Gastroesophageal sphincter (tissue), 4 donors: ENCODE measurements at regions not wholly inside any gene's neighbourhood (a gene's known extent, or its start where the extent isn't known, plus 50 kb on each side); places are given as distances from the start of the nearest gene placed in this dataset.

Experiments
- ATAC-seq: fragments of 150-250 bp; one replicate; pipeline ENCODE4 v1.9.1; 2016; ENCODE audit warnings: mild to moderate bottlenecking, moderate library complexity
- H3K27ac ChIP-seq, 4 donors: fragments of 200-600 bp; sonication (generic) in 3 of 4; 1 replicate in 3 of 4; 2 replicates in 1 of 4; pipeline ENCODE4 v1.5.1; 2016 to 2019
- H3K27me3 ChIP-seq: fragments of 200-600 bp; sonication (generic); one replicate; pipeline ENCODE4 v1.5.1; 2019
- H3K36me3 ChIP-seq, 2 donors: fragments of 200-600 bp; sonication (generic); one replicate each; pipeline ENCODE4 v1.5.1; 2019; ENCODE audit warnings: control low read depth in 1 of 2
- H3K4me1 ChIP-seq, 3 donors: fragments of 200-600 bp; sonication (generic); 1 replicate in 2 of 3; 2 replicates in 1 of 3; pipeline ENCODE4 v1.5.1; 2016 to 2019; ENCODE audit warnings: control low read depth in 2 of 3
- H3K4me3 ChIP-seq, 2 donors: fragments of 200-600 bp; sonication (generic); one replicate each; pipeline ENCODE4 v1.5.1; 2019; ENCODE audit warnings: mild to moderate bottlenecking in 1 of 2, moderate library complexity in 1 of 2
- H3K9me3 ChIP-seq, 3 donors: fragments of 200-600 bp; sonication (generic); one replicate each; pipeline ENCODE4 v1.5.1; 2017 to 2019; ENCODE audit warnings: control low read depth in 2 of 3
- CTCF ChIP-seq, 4 experiments: fragments of 200-600 bp in 2 of 4; fragments of 450-650 bp in 2 of 4; sonication (generic) in 1 of 4; IDR thresholded peaks; one replicate each; pipeline ENCODE4 v1.5.1; 2017 to 2019; ENCODE audit warnings: antibody characterized with exemption in 4 of 4, mild to moderate bottlenecking in 2 of 4, moderate library complexity in 2 of 4
- EP300 ChIP-seq: sonication (generic); formaldehyde crosslinking; IDR thresholded peaks from one replicate; pipeline ENCODE4 v1.6.1; 2017; ENCODE audit warnings: antibody characterized with exemption, mild to moderate bottlenecking
- POLR2A ChIP-seq, 2 donors: fragments of 450-650 bp; IDR thresholded peaks; one replicate each; pipeline ENCODE4 v1.6.1; 2017; ENCODE audit warnings: antibody characterized with exemption in 2 of 2, mild to moderate bottlenecking in 2 of 2, moderate library complexity in 1 of 2
- POLR2AphosphoS5 ChIP-seq: sonication (generic); formaldehyde crosslinking; IDR thresholded peaks from one replicate; pipeline ENCODE4 v1.6.1; 2017; ENCODE audit warnings: antibody characterized with exemption
- WGBS, 2 donors: methylation state at CpG; one replicate each; pipeline ENCODE4 v1.1.5; 2018; ENCODE audit warnings: low coverage in 1 of 2; 5-methylcytosine and 5-hydroxymethylcytosine counted together

GRCh38 chr11:29293825-29294224 is 723.0 kb downstream of the KCNA4 start:
- Histone ChIP-seq H3K9me3 (no peaks in the 10 kb centered on the region), H3K4me3 (no peak overlapping the region), H3K27me3 (no peaks in the 10 kb centered on the region), H3K4me1 (no peaks in the 10 kb centered on the region), H3K36me3 (no peaks in the 10 kb centered on the region), H3K27ac (no peak overlapping the region)
- no peak for ATAC-seq
- WGBS, 2 donors = 12 to 21% methylated on average over 3 of the region's 3 CpGs
- no peak for TF ChIP-seq POLR2A (IDR thresholded peaks at IDR 0.05)
- TF ChIP-seq POLR2AphosphoS5 = no peak
- TF ChIP-seq CTCF (IDR thresholded peaks at IDR 0.05) = no peak
- TF ChIP-seq EP300 = no peak

GRCh38 chr11:29282088-29282487 is 734.7 kb downstream of the KCNA4 start:
- Histone ChIP-seq H3K27me3 (no peaks in the 10 kb centered on the region), H3K9me3 (no peaks in the 10 kb centered on the region), H3K36me3 (no peaks in the 10 kb centered on the region), H3K4me3 (no peak overlapping the region), H3K4me1 (no peaks in the 10 kb centered on the region), H3K27ac (no peak overlapping the region)
- no peak for ATAC-seq
- 8 to 10% methylated on average over 2 of the region's 2 CpGs for WGBS, 2 donors
- TF ChIP-seq POLR2AphosphoS5 (no peak), EP300 (no peak), CTCF (IDR thresholded peaks at IDR 0.05) (no peak), POLR2A (IDR thresholded peaks at IDR 0.05) (no peak)

GRCh38 chr11:29281271-29281777 is 735.5 kb downstream of the KCNA4 start:
- Histone ChIP-seq H3K9me3 (no peaks in the 10 kb centered on the region), H3K4me3 (no peak overlapping the region), H3K27me3 (no peaks in the 10 kb centered on the region), H3K36me3 (no peaks in the 10 kb centered on the region), H3K4me1 (no peaks in the 10 kb centered on the region), H3K27ac (no peak overlapping the region)
- ATAC-seq = no peak
- WGBS, 2 donors = 20 to 63% methylated on average over 1 to 3 of the region's 3 CpGs
- TF ChIP-seq POLR2AphosphoS5 (no peak), POLR2A (IDR thresholded peaks at IDR 0.05) (no peak), EP300 (no peak), CTCF (IDR thresholded peaks at IDR 0.05) (no peak)

GRCh38 chr11:29280452-29280851 is 736.4 kb downstream of the KCNA4 start:
- H3K9me3 ChIP-seq = no peaks in the 10 kb centered on the region
- H3K4me1 ChIP-seq = no peaks in the 10 kb centered on the region
- no peaks in the 10 kb centered on the region for H3K36me3 ChIP-seq
- no peaks in the 10 kb centered on the region for H3K27me3 ChIP-seq
- H3K27ac ChIP-seq = no peak overlapping the region
- no peak for ATAC-seq
- 74 to 81% methylated on average over 2 of the region's 2 CpGs for WGBS, 2 donors
- H3K4me3 ChIP-seq = no peak overlapping the region
- TF ChIP-seq CTCF (IDR thresholded peaks at IDR 0.05) (no peak), EP300 (no peak), POLR2A (IDR thresholded peaks at IDR 0.05) (no peak), POLR2AphosphoS5 (no peak)

- WGBS, 2 donors = 83 to 88% methylated on average over 2 of the region's 2 CpGs
- Histone ChIP-seq H3K4me3 (no peak overlapping the region), H3K27me3 (no peaks in the 10 kb centered on the region), H3K27ac (no peak overlapping the region), H3K36me3 (no peaks in the 10 kb centered on the region), H3K4me1 (no peaks in the 10 kb centered on the region), H3K9me3 (no peaks in the 10 kb centered on the region)
- no peak for ATAC-seq
- TF ChIP-seq EP300 (no peak), POLR2A (IDR thresholded peaks at IDR 0.05) (no peak), CTCF (IDR thresholded peaks at IDR 0.05) (no peak), POLR2AphosphoS5 (no peak)
Observed at GRCh38 chr11:29279716-29280115, 737.1 kb downstream of the KCNA4 start.
